Upper lobe of right lung (tissue), 1 donor: ENCODE measurements at regions not wholly inside any gene's neighbourhood (a gene's known extent, or its start where the extent isn't known, plus 50 kb on each side); places are given as distances from the start of the nearest gene placed in this dataset.

Source experiments
- ATAC-seq: fragments of 200-7000 bp; cut with Tn5 transposase; one replicate; pipeline ENCODE4 v1.9.1; 2020; ENCODE audit warnings: mild to moderate bottlenecking, moderate library complexity
- DNase-seq: peaks from one replicate; pipeline ENCODE4 v3.0.0-alpha.2; 2020
- H3K27ac ChIP-seq: fragments of 200-600 bp; one replicate; pipeline ENCODE4 v1.8.0; 2022
- H3K27me3 ChIP-seq: fragments of 200-600 bp; one replicate; pipeline ENCODE4 v1.8.0; 2022; ENCODE audit warnings: mild to moderate bottlenecking
- H3K36me3 ChIP-seq: fragments of 200-600 bp; one replicate; pipeline ENCODE4 v1.8.0; 2022
- H3K4me1 ChIP-seq: fragments of 200-600 bp; one replicate; pipeline ENCODE4 v1.8.0; 2022
- H3K4me3 ChIP-seq: fragments of 200-600 bp; one replicate; pipeline ENCODE4 v1.8.0; 2022; ENCODE audit warnings: mild to moderate bottlenecking
- H3K9me3 ChIP-seq: fragments of 200-600 bp; one replicate; pipeline ENCODE4 v1.8.0; 2022
- intact Hi-C: fragments of 100-400 bp; cut with DNase I; formaldehyde crosslinking; loops from one replicate; pipeline ENCODE4 v1.11.0; 2022
- TF ChIP-seq, protein P1 (sequence below): fragments of 200-600 bp; IDR thresholded peaks from one replicate; pipeline ENCODE4 v1.8.0; 2022; ENCODE audit warnings: antibody characterized with exemption
- donor health status: DM: no; HTN: yes; CAD: no; lungs with severe emphysema.

GRCh38 chr7:115831371-115831770 is 199.2 kb downstream of the TFEC start:
- Histone ChIP-seq H3K27me3 (no peaks in the 10 kb centered on the region), H3K27ac (no peak overlapping the region), H3K9me3 (no peaks in the 10 kb centered on the region), H3K4me1 (no peaks in the 10 kb centered on the region), H3K36me3 (no peaks in the 10 kb centered on the region), H3K4me3 (no peak overlapping the region)
- TF ChIP-seq, protein P1, sequence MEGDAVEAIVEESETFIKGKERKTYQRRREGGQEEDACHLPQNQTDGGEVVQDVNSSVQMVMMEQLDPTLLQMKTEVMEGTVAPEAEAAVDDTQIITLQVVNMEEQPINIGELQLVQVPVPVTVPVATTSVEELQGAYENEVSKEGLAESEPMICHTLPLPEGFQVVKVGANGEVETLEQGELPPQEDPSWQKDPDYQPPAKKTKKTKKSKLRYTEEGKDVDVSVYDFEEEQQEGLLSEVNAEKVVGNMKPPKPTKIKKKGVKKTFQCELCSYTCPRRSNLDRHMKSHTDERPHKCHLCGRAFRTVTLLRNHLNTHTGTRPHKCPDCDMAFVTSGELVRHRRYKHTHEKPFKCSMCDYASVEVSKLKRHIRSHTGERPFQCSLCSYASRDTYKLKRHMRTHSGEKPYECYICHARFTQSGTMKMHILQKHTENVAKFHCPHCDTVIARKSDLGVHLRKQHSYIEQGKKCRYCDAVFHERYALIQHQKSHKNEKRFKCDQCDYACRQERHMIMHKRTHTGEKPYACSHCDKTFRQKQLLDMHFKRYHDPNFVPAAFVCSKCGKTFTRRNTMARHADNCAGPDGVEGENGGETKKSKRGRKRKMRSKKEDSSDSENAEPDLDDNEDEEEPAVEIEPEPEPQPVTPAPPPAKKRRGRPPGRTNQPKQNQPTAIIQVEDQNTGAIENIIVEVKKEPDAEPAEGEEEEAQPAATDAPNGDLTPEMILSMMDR, result no peak
- no peak for ATAC-seq
- intact Hi-C loops, result no loop called here
- no peak for DNase-seq

- no peak overlapping the region for H3K4me3 ChIP-seq
- TF ChIP-seq, protein P1, result no peak
- no peak overlapping the region for H3K27ac ChIP-seq
- intact Hi-C loops, result no loop called here
- H3K36me3 ChIP-seq, result no peaks in the 10 kb centered on the region
- H3K9me3 ChIP-seq, result no peaks in the 10 kb centered on the region
- no peaks in the 10 kb centered on the region for H3K4me1 ChIP-seq
- DNase-seq (no peak), ATAC-seq (no peak)
- no peaks in the 10 kb centered on the region for H3K27me3 ChIP-seq
These were observed 203.1 kb downstream of the TFEC start for GRCh38 chr7:115827305-115828045.

GRCh38 chr7:115825456-115826115 is 205.0 kb downstream of the TFEC start:
- Histone ChIP-seq H3K36me3 (no peaks in the 10 kb centered on the region), H3K27ac (no peak overlapping the region), H3K9me3 (no peaks in the 10 kb centered on the region), H3K4me3 (no peak overlapping the region), H3K27me3 (no peaks in the 10 kb centered on the region), H3K4me1 (no peaks in the 10 kb centered on the region)
- DNase-seq (no peak), ATAC-seq (no peak)
- TF ChIP-seq, protein P1, result no peak
- intact Hi-C loops, result no loop called here

GRCh38 chr7:115822801-115823200 is 207.8 kb downstream of the TFEC start:
- TF ChIP-seq, protein P1, result no peak
- no peak overlapping the region for H3K4me3 ChIP-seq
- intact Hi-C loops, result no loop called here
- no peaks in the 10 kb centered on the region for H3K9me3 ChIP-seq
- DNase-seq (no peak), ATAC-seq (no peak)
- H3K36me3 ChIP-seq, result no peaks in the 10 kb centered on the region
- no peak overlapping the region for H3K27ac ChIP-seq
- H3K4me1 ChIP-seq, result no peaks in the 10 kb centered on the region
- H3K27me3 ChIP-seq, result no peaks in the 10 kb centered on the region

- ATAC-seq (no peak), DNase-seq (no peak)
- H3K27ac ChIP-seq, result no peak overlapping the region
- no peaks in the 10 kb centered on the region for H3K27me3 ChIP-seq
- H3K4me1 ChIP-seq, result no peaks in the 10 kb centered on the region
- TF ChIP-seq, protein P1, result no peak
- intact Hi-C loops, result no loop called here
- H3K9me3 ChIP-seq, result no peaks in the 10 kb centered on the region
- H3K36me3 ChIP-seq, result no peaks in the 10 kb centered on the region
- H3K4me3 ChIP-seq, result no peak overlapping the region
These were observed 208.2 kb downstream of the TFEC start for GRCh38 chr7:115822380-115822779.
